ENCODE measurements at regions not wholly inside any gene's neighbourhood (a gene's known extent, or its start where the extent isn't known, plus 50 kb on each side); places are given as distances from the start of the nearest gene placed in this dataset.
"Not testable (repeated sequence)": the region's sequence is repeated elsewhere in the genome, so short reads cannot be mapped to it uniquely, and the experiment has no call there.

DNA sequence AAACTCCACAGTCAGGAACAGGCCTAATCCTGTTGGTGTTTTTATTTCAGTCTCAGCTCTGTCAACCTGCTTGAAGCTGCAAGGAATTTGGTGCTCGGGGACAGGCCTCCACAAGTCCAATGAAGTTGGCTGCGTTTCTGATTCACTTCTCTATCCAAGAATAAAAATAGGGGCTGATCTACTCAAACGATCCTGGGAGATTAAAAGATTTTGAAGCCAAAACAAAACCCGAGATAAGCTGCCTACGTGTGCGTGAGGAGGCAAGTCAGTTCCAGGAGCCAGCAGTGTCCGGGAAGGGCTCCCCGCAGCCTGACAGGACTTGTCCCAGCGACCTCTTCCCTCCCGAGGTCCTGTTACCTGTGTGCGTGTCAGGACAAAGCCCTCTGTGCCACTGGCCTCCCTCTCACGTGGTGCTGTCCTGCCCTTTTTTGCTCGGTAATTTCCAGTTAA is 98.0 kb downstream of the ETS2 start:
- Histone ChIP-seq H3K27me3 (no peaks in the 10 kb centered on the region), H3K27ac (peak overlapping the region in 2 of 4 donors; percentile 52 to 71), H3K9me3 (peaks cover 0 to 6% (median 0%) of the 10 kb centered on the region in 4 donors)

DNA sequence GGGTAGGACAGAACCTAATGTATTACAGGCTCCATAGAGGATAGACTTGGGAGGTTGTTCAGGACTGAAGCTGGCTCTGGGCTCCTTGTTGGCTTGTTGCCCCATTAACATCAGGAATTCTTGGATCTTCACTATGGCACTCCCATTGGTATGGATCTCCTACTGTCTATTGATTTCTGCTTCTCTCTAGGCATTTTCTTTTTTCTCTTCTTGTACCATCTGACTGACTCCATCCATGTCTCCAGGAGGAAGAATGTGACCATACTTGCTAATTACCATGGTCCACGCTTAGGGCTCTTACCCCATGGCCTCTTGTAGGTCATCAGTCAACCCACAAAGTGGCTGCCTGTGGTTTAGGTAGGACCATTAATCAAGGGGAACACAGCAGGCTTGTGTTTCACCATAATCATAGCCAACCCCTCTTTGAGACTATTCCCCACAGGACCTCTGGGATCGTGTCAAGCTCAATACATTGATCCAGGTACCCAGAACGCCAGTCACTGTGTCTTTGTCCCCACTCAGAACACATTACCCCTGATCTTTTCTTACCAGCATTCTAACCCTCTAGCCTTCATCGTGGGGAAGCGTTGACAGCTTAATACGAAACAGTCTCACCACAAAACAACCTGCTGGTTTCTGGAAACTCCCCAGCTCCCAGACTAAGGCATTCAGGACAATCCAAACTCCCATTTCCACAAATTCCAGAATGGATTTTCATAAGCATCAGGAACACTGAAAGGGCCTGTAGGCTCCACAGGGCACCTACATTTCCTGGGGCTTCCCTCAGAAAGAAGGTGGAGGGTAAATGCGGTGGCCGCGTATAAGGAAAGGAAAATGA is 97.1 kb downstream of the ETS2 start:
- H3K9me3 ChIP-seq = peaks cover 0 to 6% (median 0%) of the 10 kb centered on the region in 4 donors
- H3K36me3 ChIP-seq = no peaks in the 10 kb centered on the region
- 86 to 90% methylated on average over 9 of the region's 9 CpGs for WGBS, 2 donors
- no peaks in the 10 kb centered on the region for H3K27me3 ChIP-seq
- peak overlapping the region in 1 of 4 donors; percentile 71 for H3K27ac ChIP-seq
- no peak overlapping the region for H3K4me3 ChIP-seq
- H3K4me1 ChIP-seq = peaks cover 0 to 14% (median 3%) of the 10 kb centered on the region in 4 donors
- TF ChIP-seq, protein P1, sequence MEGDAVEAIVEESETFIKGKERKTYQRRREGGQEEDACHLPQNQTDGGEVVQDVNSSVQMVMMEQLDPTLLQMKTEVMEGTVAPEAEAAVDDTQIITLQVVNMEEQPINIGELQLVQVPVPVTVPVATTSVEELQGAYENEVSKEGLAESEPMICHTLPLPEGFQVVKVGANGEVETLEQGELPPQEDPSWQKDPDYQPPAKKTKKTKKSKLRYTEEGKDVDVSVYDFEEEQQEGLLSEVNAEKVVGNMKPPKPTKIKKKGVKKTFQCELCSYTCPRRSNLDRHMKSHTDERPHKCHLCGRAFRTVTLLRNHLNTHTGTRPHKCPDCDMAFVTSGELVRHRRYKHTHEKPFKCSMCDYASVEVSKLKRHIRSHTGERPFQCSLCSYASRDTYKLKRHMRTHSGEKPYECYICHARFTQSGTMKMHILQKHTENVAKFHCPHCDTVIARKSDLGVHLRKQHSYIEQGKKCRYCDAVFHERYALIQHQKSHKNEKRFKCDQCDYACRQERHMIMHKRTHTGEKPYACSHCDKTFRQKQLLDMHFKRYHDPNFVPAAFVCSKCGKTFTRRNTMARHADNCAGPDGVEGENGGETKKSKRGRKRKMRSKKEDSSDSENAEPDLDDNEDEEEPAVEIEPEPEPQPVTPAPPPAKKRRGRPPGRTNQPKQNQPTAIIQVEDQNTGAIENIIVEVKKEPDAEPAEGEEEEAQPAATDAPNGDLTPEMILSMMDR (IDR thresholded peaks at IDR 0.05) = no peak
- TF ChIP-seq POLR2A (IDR thresholded peaks at IDR 0.05) (no peak), EP300 (IDR thresholded peaks at IDR 0.05) (no peak)
- no peak for DNase-seq (ENCODE audit: low spot score in 2 of 2)

More for the DNA sequence above, 98.0 kb downstream of the ETS2 start:
- WGBS, 2 donors = 66 to 67% methylated on average over 13 of the region's 13 CpGs
- Histone ChIP-seq H3K4me1 (peaks cover 0 to 19% (median 3%) of the 10 kb centered on the region in 4 donors), H3K4me3 (no peak overlapping the region), H3K36me3 (no peaks in the 10 kb centered on the region)
- no peak for DNase-seq (ENCODE audit: low spot score in 2 of 2)
- no peak for TF ChIP-seq POLR2A (IDR thresholded peaks at IDR 0.05)
- TF ChIP-seq, protein P1 (IDR thresholded peaks at IDR 0.05) = no peak
- TF ChIP-seq EP300 (IDR thresholded peaks at IDR 0.05) = no peak

DNA sequence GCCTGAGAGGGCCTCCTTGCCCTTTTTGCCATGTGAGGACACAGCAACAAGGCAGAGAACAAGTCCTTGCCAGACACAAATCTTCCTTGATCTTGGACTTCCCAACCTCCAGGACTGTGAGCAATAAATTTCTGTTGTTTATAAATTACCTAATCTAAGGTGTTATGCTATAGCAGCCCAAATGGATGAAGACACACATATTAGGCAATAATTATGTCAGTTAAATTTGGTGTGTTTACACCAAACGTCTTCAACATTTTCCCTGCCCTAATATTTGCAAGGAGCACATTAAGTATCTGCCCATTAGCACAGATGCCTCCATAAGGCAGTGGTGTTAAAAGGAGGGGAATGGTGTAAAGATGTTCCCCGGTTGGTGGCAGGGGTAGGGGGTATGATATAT is 94.8 kb downstream of the ETS2 start:
- TF ChIP-seq, protein P1 (IDR thresholded peaks at IDR 0.05) = no peak
- TF ChIP-seq POLR2A (IDR thresholded peaks at IDR 0.05) = no peak
- TF ChIP-seq EP300 (IDR thresholded peaks at IDR 0.05) = no peak
- peaks cover 0 to 6% (median 0%) of the 10 kb centered on the region in 4 donors for H3K9me3 ChIP-seq
- DNase-seq (ENCODE audit: low spot score in 2 of 2) = no peak
- no peaks in the 10 kb centered on the region for H3K27me3 ChIP-seq
- no peak overlapping the region for H3K4me3 ChIP-seq
- H3K36me3 ChIP-seq = no peaks in the 10 kb centered on the region
- H3K27ac ChIP-seq = no peak overlapping the region
- 78 to 80% methylated on average over 2 of the region's 2 CpGs for WGBS, 2 donors
- H3K4me1 ChIP-seq = no peaks in the 10 kb centered on the region

DNA sequence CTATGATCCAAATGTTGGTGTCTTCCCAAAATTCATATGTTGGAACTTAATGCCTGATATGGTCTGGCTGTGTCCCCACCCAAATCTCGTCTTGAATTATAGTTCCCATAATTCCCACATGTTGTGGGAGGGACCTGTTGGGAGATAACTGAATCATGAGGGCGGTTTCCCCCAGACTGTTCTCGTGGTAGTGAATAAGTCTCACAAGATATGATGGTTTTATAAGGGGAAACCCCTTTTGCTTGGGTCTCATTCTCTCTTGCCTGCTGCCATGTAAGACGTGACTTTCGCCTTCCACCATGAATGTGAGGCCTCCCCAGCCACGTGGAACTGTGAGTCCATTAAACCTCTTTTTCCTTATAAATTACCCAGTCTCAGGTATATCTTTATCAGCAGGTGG is 94.3 kb downstream of the ETS2 start:
- not testable (repeated sequence) for H3K9me3 ChIP-seq; H3K27ac ChIP-seq; H3K4me3 ChIP-seq; H3K36me3 ChIP-seq; DNase-seq (ENCODE audit: low spot score in 2 of 2); H3K27me3 ChIP-seq; H3K4me1 ChIP-seq
- WGBS, 2 donors = 90% methylated on average over 6 of the region's 6 CpGs

DNA sequence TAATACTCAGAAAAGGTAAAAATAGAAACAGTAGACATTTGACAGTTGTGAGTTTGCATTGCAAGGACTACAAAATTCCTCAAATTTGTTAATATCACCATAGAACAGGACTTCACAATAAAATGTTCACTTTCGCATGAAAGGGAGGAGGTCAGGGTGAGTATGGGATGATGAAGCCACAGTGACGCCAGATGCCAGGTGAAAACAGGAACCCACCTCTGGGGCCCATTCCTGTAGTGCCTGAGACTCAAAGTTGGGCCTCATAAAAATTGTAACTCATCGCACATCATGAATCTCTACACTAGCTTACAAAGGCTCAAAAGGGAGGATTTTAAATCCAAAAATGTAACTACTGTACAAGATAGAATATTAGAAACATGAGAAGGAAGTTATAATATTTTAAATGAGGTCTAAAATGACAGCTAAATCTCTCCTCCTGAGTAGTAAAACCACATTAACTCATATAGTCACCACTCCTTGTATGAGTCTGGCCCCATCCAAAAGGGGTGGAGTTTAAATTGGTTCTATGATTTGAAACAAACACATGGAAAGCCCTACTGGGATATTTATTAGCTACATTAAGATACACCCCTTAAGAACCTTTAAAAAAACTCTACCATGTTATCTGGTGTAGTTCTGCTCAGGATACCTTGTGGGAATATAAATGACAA is 93.7 kb downstream of the ETS2 start:
- WGBS, 2 donors = 61 to 88% methylated on average over 3 of the region's 3 CpGs
- no peak overlapping the region for H3K27ac ChIP-seq
- DNase-seq (ENCODE audit: low spot score in 2 of 2) = no peak
- H3K9me3 ChIP-seq = peaks cover 0 to 6% (median 0%) of the 10 kb centered on the region in 4 donors
- TF ChIP-seq, protein P1 (IDR thresholded peaks at IDR 0.05) = no peak
- TF ChIP-seq EP300 (IDR thresholded peaks at IDR 0.05) (no peak), POLR2A (IDR thresholded peaks at IDR 0.05) (no peak)
- H3K4me3 ChIP-seq = no peak overlapping the region
- H3K4me1 ChIP-seq = no peaks in the 10 kb centered on the region
- H3K27me3 ChIP-seq = no peaks in the 10 kb centered on the region
- no peaks in the 10 kb centered on the region for H3K36me3 ChIP-seq
